Fibroblast of lung (primary cell): ENCODE measurements at regions not wholly inside any gene's neighbourhood (a gene's known extent, or its start where the extent isn't known, plus 50 kb on each side); places are given as distances from the start of the nearest gene placed in this dataset.

Experiments used
- EZH2 ChIP-seq: IDR thresholded peaks from 2 replicates; pipeline ENCODE4 v1.5.1; 2012; ENCODE audit warnings: low read length, control low read depth, mild to moderate bottlenecking; ENCODE audit errors: missing control alignments
- TF ChIP-seq, protein P1 (sequence below), 2 donors: IDR thresholded peaks in 1 of 2; conservative IDR thresholded peaks in 1 of 2; 1 replicate in 1 of 2; 2 replicates in 1 of 2; pipeline ENCODE4 v1.5.1; 2011 to 2012; ENCODE audit warnings: low read length in 2 of 2, control low read depth in 1 of 2, inconsistent platforms in 1 of 2, low read depth in 1 of 2, mild to moderate bottlenecking in 1 of 2

DNA sequence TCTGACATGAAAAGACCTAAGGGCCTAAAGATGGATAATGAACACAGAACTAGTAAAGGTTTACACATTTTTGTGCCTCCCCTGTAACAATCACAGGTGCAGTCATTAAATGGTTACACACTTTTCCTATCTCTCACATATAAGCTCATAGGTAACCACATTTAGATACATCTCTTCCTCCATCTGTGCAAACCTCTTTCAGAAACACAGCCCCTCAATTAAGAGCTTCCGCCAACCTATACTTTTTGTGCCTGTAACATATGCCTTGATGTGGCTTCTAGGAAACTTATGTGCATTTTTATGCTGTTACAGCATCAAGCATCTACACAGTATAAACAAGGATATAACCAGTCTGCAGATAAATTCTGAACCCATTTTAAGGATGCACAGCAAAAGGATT is 643.3 kb downstream of the BCL11A start:
- TF ChIP-seq, protein P1, sequence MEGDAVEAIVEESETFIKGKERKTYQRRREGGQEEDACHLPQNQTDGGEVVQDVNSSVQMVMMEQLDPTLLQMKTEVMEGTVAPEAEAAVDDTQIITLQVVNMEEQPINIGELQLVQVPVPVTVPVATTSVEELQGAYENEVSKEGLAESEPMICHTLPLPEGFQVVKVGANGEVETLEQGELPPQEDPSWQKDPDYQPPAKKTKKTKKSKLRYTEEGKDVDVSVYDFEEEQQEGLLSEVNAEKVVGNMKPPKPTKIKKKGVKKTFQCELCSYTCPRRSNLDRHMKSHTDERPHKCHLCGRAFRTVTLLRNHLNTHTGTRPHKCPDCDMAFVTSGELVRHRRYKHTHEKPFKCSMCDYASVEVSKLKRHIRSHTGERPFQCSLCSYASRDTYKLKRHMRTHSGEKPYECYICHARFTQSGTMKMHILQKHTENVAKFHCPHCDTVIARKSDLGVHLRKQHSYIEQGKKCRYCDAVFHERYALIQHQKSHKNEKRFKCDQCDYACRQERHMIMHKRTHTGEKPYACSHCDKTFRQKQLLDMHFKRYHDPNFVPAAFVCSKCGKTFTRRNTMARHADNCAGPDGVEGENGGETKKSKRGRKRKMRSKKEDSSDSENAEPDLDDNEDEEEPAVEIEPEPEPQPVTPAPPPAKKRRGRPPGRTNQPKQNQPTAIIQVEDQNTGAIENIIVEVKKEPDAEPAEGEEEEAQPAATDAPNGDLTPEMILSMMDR (conservative IDR thresholded peaks at IDR 0.05 in 1 of 2, IDR thresholded peaks at IDR 0.05 in 1 of 2; ENCODE audit: low read depth in 1 of 2, low read length in 2 of 2) = no peak
- TF ChIP-seq EZH2 = no peak
